ENCODE measurements at regions not wholly inside any gene's neighbourhood (a gene's known extent, or its start where the extent isn't known, plus 50 kb on each side); places are given as distances from the start of the nearest gene placed in this dataset.

- no peaks in the 10 kb centered on the region for H3K9me3 ChIP-seq (replicated peaks; ENCODE audit: control insufficient read depth, insufficient read depth, low read depth, low read length)
- CTCF ChIA-PET (ENCODE audit: low intra/inter-chr PET ratio): no interaction called here
- ATAC-seq (no peak), FAIRE-seq (no peak), DNase-seq (ENCODE audit: extremely low read depth in 1 of 4, low spot score in 3 of 4) (no peak)
- no peak overlapping the region for H3K4me3 ChIP-seq
- POLR2A ChIA-PET: no interaction called here
- H3K27me3 ChIP-seq (ENCODE audit: control insufficient read depth in 2 of 2, insufficient read depth in 2 of 2, low read length in 2 of 2): peaks cover 10 to 26% of the 10 kb centered on the region in 2 experiments; a peak in 4 of 5 replicates
- H3K9ac ChIP-seq (ENCODE audit: insufficient read depth in 1 of 2, low read depth in 2 of 2, low read length in 2 of 2): no peak overlapping the region
- H3K79me2 ChIP-seq (ENCODE audit: control insufficient read depth, insufficient read depth, low read length): no peaks in the 10 kb centered on the region
- no peak for TF ChIP-seq CEBPG (CRISPR knock-in tag; IDR thresholded peaks at IDR 0.05)
- peak; percentile 11 to 68; a peak in 1 of 4 replicates for TF ChIP-seq CEBPG (tag; conservative IDR thresholded peaks at IDR 0.05 in 1 of 2, IDR thresholded peaks at IDR 0.05 in 1 of 2)
- TF ChIP-seq ZNF740 (CRISPR knock-in tag; IDR thresholded peaks at IDR 0.05): no peak
- no peak for TF ChIP-seq ZNF740 (tag; IDR thresholded peaks at IDR 0.05)
- in situ Hi-C loops (cut with MboI) (no loop called here), intact Hi-C loops (cut with micrococcal nuclease) (no loop called here)
- H3K27ac ChIP-seq (ENCODE audit: extremely low read depth, low read depth, low read length): no peak overlapping the region
- H2AFZ ChIP-seq (ENCODE audit: low read depth, low read length): no peak overlapping the region
- no TSS peak for BruUV-seq (replicated peaks)
- WGBS (ENCODE audit: insufficient coverage, low coverage, missing lambda C conversion rate): 3% methylated on average over 2 of the region's 2 CpGs
- H3K36me3 ChIP-seq (ENCODE audit: control insufficient read depth, insufficient read depth, low read length): no peaks in the 10 kb centered on the region
- H4K20me1 ChIP-seq (replicated peaks; ENCODE audit: control insufficient read depth, insufficient read depth, low read length): 0 out of 2 replicates have a peak, but pooled peaks cover 4% of the 10 kb centered on the region
- no peak overlapping the region for H3K4me2 ChIP-seq (ENCODE audit: insufficient read depth, low read length)
- H3K4me1 ChIP-seq (replicated peaks in 1 of 2; ENCODE audit: control insufficient read depth in 2 of 2, insufficient read depth in 2 of 2, low read length in 2 of 2): peaks cover 12 to 13% of the 10 kb centered on the region in 2 experiments; a peak in 4 of 5 replicates
- H3K9me1 ChIP-seq (ENCODE audit: control insufficient read depth, insufficient read depth, low read length): no peaks in the 10 kb centered on the region
These were observed 70.3 kb upstream of the DSP start for GRCh38 chr6:7471171-7471570.

All from K562 (cell line).